GM13976 (cell line): ENCODE measurements at regions not wholly inside any gene's neighbourhood (a gene's known extent, or its start where the extent isn't known, plus 50 kb on each side); places are given as distances from the start of the nearest gene placed in this dataset.

Experiments
- DNase-seq: peaks from one replicate; pipeline ENCODE4 v3.0.0; 2012; ENCODE audit warnings: low spot score
- in situ Hi-C: fragments of 300-500 bp; cut with MboI; formaldehyde crosslinking; loops from one replicate; pipeline ENCODE4 v1.12.0; 2022; ENCODE audit warnings: low sequenced_read_pairs, mixed read lengths, inconsistent platforms; ENCODE audit not compliant: unreplicated experiment
- TF ChIP-seq, protein P1 (sequence below): IDR thresholded peaks from 2 replicates; pipeline ENCODE4 v1.5.1; 2012; ENCODE audit warnings: borderline replicate concordance, mild to moderate bottlenecking; ENCODE audit not compliant: insufficient read depth; ENCODE audit errors: extremely low read depth, missing control alignments, control extremely low read depth

- no peak for DNase-seq
- TF ChIP-seq, protein P1, sequence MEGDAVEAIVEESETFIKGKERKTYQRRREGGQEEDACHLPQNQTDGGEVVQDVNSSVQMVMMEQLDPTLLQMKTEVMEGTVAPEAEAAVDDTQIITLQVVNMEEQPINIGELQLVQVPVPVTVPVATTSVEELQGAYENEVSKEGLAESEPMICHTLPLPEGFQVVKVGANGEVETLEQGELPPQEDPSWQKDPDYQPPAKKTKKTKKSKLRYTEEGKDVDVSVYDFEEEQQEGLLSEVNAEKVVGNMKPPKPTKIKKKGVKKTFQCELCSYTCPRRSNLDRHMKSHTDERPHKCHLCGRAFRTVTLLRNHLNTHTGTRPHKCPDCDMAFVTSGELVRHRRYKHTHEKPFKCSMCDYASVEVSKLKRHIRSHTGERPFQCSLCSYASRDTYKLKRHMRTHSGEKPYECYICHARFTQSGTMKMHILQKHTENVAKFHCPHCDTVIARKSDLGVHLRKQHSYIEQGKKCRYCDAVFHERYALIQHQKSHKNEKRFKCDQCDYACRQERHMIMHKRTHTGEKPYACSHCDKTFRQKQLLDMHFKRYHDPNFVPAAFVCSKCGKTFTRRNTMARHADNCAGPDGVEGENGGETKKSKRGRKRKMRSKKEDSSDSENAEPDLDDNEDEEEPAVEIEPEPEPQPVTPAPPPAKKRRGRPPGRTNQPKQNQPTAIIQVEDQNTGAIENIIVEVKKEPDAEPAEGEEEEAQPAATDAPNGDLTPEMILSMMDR: no peak
- in situ Hi-C loops: no loop called here
Observed at GRCh38 chr5:34500236-34500847, 155.8 kb upstream of the RAI14 start.

GRCh38 chr5:34501016-34501415 is 155.1 kb upstream of the RAI14 start:
- TF ChIP-seq, protein P1: no peak
- DNase-seq: no peak
- in situ Hi-C loops: no loop called here

DNA sequence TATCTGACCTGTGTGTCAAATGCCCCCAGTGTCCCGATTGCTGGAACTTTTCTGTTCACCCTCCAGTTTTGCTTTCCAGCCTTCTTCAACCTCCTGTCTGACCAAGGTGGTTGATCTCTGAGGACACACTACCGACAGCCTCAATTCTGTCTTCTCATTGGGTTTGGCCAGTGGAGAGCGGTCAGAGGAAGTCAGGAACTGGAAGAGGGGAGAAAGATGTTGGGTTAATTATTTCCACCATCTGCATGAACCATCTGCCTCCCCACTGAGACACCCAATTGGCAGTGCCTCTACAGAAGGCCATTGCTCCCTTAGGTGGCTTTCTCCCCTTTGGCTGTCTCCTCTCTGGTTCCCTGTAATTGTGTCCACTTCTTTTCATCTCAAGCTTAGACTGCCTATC is 154.3 kb upstream of the RAI14 start:
- in situ Hi-C loops: no loop called here
- TF ChIP-seq, protein P1: no peak
- no peak for DNase-seq

GRCh38 chr5:34502581-34502980 is 153.5 kb upstream of the RAI14 start:
- no peak for DNase-seq
- in situ Hi-C loops: no loop called here
- TF ChIP-seq, protein P1: no peak

- in situ Hi-C loops: no loop called here
- TF ChIP-seq, protein P1: no peak
- DNase-seq: no peak
Observed at GRCh38 chr5:34503379-34504253, 152.5 kb upstream of the RAI14 start.

DNA sequence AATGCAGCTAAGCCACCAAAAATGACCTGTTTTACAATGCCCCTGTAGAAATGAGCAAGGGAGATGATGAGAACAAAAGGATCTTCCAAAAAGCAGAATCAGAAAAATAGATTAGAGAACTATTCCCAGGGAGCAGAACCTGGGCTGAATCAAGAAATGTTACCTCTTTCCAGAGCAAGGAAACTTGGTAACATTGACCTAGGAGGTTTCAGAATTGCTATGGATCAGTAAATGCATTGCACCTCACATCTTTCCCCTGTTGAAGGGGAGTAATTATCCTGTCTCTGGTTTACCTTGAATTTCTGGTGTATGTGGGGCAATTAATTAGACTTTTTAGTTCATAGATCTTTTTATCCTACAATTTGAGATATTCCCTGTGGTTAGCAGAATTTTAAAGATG is 151.2 kb upstream of the RAI14 start:
- DNase-seq: no peak

More for the DNA sequence above, 151.2 kb upstream of the RAI14 start:
- in situ Hi-C loops: no loop called here
- TF ChIP-seq, protein P1: no peak
